Aorta (tissue), 5 donors: ENCODE measurements at regions not wholly inside any gene's neighbourhood (a gene's known extent, or its start where the extent isn't known, plus 50 kb on each side); places are given as distances from the start of the nearest gene placed in this dataset.
"Not testable (repeated sequence)": the region's sequence is repeated elsewhere in the genome, so short reads cannot be mapped to it uniquely, and the experiment has no call there.

Experiments used
- ATAC-seq: fragments of 200-7000 bp; cut with Tn5 transposase; one replicate; pipeline ENCODE4 v1.9.1; 2022; ENCODE audit warnings: moderate library complexity; ENCODE audit not compliant: low FRiP score
- DNase-seq, 2 donors: peaks; one replicate each; pipeline ENCODE4 v3.0.0-alpha.2; 2020
- H3K27ac ChIP-seq, 2 donors: one replicate each; pipeline ENCODE4 v1.5.1; 2013; ENCODE audit warnings: low read length in 2 of 2, mild to moderate bottlenecking in 2 of 2, moderate library complexity in 2 of 2, control low read depth in 1 of 2, inconsistent platforms in 1 of 2, low read depth in 1 of 2
- H3K27me3 ChIP-seq, 2 donors: one replicate each; pipeline ENCODE4 v1.6.1; 2013; ENCODE audit warnings: control low read depth in 1 of 2, low read length in 1 of 2, mild to moderate bottlenecking in 1 of 2, moderate library complexity in 1 of 2; ENCODE audit not compliant: insufficient read depth in 2 of 2, control insufficient read depth in 1 of 2
- H3K36me3 ChIP-seq, 2 donors: one replicate each; pipeline ENCODE4 v1.6.1; 2013; ENCODE audit warnings: control low read depth in 1 of 2, low read length in 1 of 2, mild to moderate bottlenecking in 1 of 2; ENCODE audit not compliant: insufficient read depth in 2 of 2, control insufficient read depth in 1 of 2
- H3K4me1 ChIP-seq, 2 donors: one replicate each; pipeline ENCODE4 v1.6.1; 2013; ENCODE audit warnings: low read length in 2 of 2, control low read depth in 1 of 2, mild to moderate bottlenecking in 1 of 2, moderate library complexity in 1 of 2; ENCODE audit not compliant: insufficient read depth in 2 of 2, control insufficient read depth in 1 of 2
- H3K4me3 ChIP-seq, 2 donors: one replicate each; pipeline ENCODE4 v1.5.1; 2013; ENCODE audit warnings: low read length in 2 of 2, control low read depth in 1 of 2, mild to moderate bottlenecking in 1 of 2
- H3K9me3 ChIP-seq: one replicate; pipeline ENCODE4 v1.6.1; 2013; ENCODE audit warnings: mild to moderate bottlenecking, low read length; ENCODE audit not compliant: control insufficient read depth
- WGBS, 2 donors: extraction: QIAGEN DNeasy Blood & Tissue Kit; methylation state at CpG; one replicate each; pipeline ENCODE4 v1.1.7; 2013; 5-methylcytosine and 5-hydroxymethylcytosine counted together
- intact Hi-C, 2 donors: fragments of 100-400 bp; cut with DNase I; formaldehyde crosslinking; loops; one replicate each; pipeline versions ENCODE4 v1.14.2 to v1.15.0; 2022
- donor health status: healthy with polysubstance abuse.
- donor health status: Bipolar disorder and iron deficiency.
- donor health status: DM: no; HTN: no; CAD: no.
- donor health status: DM: no; HTN: no; CAD: no.
- donor health status: DM: yes; HTN: yes; CAD: no.

GRCh38 chr13:18943721-18944391, 237.8 kb downstream of the TUBA3C start:
- DNase-seq: peak in 1 of 2 donors; percentile 28
- no peaks in the 10 kb centered on the region for H3K4me1 ChIP-seq
- no peak overlapping the region for H3K27ac ChIP-seq
- ATAC-seq: no peak
- no peaks in the 10 kb centered on the region for H3K9me3 ChIP-seq
- intact Hi-C loops: no loop called here
- WGBS, 2 donors: 87 to 88% methylated on average over 45 to 47 of the region's 47 CpGs
- H3K36me3 ChIP-seq: no peaks in the 10 kb centered on the region
- no peak overlapping the region for H3K4me3 ChIP-seq
- H3K27me3 ChIP-seq: no peaks in the 10 kb centered on the region

GRCh38 chr13:18943273-18943672, 238.4 kb downstream of the TUBA3C start:
- Histone ChIP-seq H3K27ac (no peak overlapping the region), H3K4me3 (no peak overlapping the region), H3K27me3 (no peaks in the 10 kb centered on the region), H3K36me3 (no peaks in the 10 kb centered on the region), H3K9me3 (no peaks in the 10 kb centered on the region), H3K4me1 (no peaks in the 10 kb centered on the region)
- intact Hi-C loops: no loop called here
- ATAC-seq: peak; percentile 53
- 90 to 93% methylated on average over 21 to 22 of the region's 22 CpGs for WGBS, 2 donors
- DNase-seq: peak in 1 of 2 donors; percentile 34

GRCh38 chr13:18936104-18936503, 245.5 kb downstream of the TUBA3C start:
- no peak for DNase-seq
- H3K9me3 ChIP-seq: no peaks in the 10 kb centered on the region
- H3K27ac ChIP-seq: no peak overlapping the region
- H3K36me3 ChIP-seq: no peaks in the 10 kb centered on the region
- no peaks in the 10 kb centered on the region for H3K27me3 ChIP-seq
- no peak for ATAC-seq
- no peak overlapping the region for H3K4me3 ChIP-seq
- 57 to 62% methylated on average over 3 of the region's 3 CpGs for WGBS, 2 donors
- intact Hi-C loops: no loop called here
- no peaks in the 10 kb centered on the region for H3K4me1 ChIP-seq

GRCh38 chr13:18921063-18921462, 260.6 kb downstream of the TUBA3C start:
- DNase-seq: no peak
- WGBS, 2 donors: 46 to 53% methylated on average over 4 of the region's 4 CpGs
- no peaks in the 10 kb centered on the region for H3K27me3 ChIP-seq
- intact Hi-C loops: no loop called here
- peaks cover 1% of the 10 kb centered on the region for H3K9me3 ChIP-seq
- ATAC-seq: no peak
- H3K4me1 ChIP-seq: no peaks in the 10 kb centered on the region
- no peak overlapping the region for H3K27ac ChIP-seq
- H3K4me3 ChIP-seq: no peak overlapping the region
- H3K36me3 ChIP-seq: no peaks in the 10 kb centered on the region

- H3K36me3 ChIP-seq, H3K9me3 ChIP-seq, intact Hi-C loops, H3K27me3 ChIP-seq, H3K4me1 ChIP-seq, H3K27ac ChIP-seq, ATAC-seq, H3K4me3 ChIP-seq, DNase-seq: not testable (repeated sequence)
- WGBS, 2 donors: 62 to 63% methylated on average over 6 to 12 of the region's 12 CpGs
These were observed 276.5 kb downstream of the TUBA3C start for GRCh38 chr13:18905096-18905495.

GRCh38 chr13:18895411-18895810, 286.2 kb downstream of the TUBA3C start:
- H3K4me3 ChIP-seq, DNase-seq, H3K36me3 ChIP-seq, intact Hi-C loops, H3K9me3 ChIP-seq, H3K27ac ChIP-seq, H3K4me1 ChIP-seq, H3K27me3 ChIP-seq: not testable (repeated sequence)
- 80% methylated on average over 10 to 13 of the region's 13 CpGs for whole genome bisulfite sequencing, 2 donors
- peak; percentile 35 for ATAC-seq

- DNase-seq, H3K4me3 ChIP-seq, intact Hi-C loops, H3K4me1 ChIP-seq, H3K9me3 ChIP-seq, H3K36me3 ChIP-seq, H3K27me3 ChIP-seq, H3K27ac ChIP-seq, ATAC-seq: not testable (repeated sequence)
- 16 to 29% methylated on average over 1 of the region's 1 CpG for WGBS, 2 donors
These were observed 290.4 kb downstream of the TUBA3C start for GRCh38 chr13:18891242-18891641.

- DNase-seq, H3K4me1 ChIP-seq, H3K4me3 ChIP-seq, H3K36me3 ChIP-seq, H3K9me3 ChIP-seq, intact Hi-C loops, H3K27ac ChIP-seq, H3K27me3 ChIP-seq: not testable (repeated sequence)
- 32 to 38% methylated on average over 55 to 72 of the region's 72 CpGs for WGBS, 2 donors
- peak; percentile 59 for ATAC-seq
These were observed 306.5 kb downstream of the TUBA3C start for GRCh38 chr13:18874875-18875789.

GRCh38 chr13:18870557-18870956, 311.1 kb downstream of the TUBA3C start:
- WGBS, 2 donors: 63 to 76% methylated on average over 4 of the region's 4 CpGs
- intact Hi-C loops, H3K4me3 ChIP-seq, ATAC-seq, H3K27ac ChIP-seq, H3K36me3 ChIP-seq, DNase-seq, H3K4me1 ChIP-seq, H3K9me3 ChIP-seq, H3K27me3 ChIP-seq: not testable (repeated sequence)
